Activated CD4-positive, alpha-beta memory T cell treated with anti-CD3 and anti-CD28 coated beads for 36 hours (primary cell): ENCODE measurements at regions not wholly inside any gene's neighbourhood (a gene's known extent, or its start where the extent isn't known, plus 50 kb on each side); places are given as distances from the start of the nearest gene placed in this dataset.
"Not testable (repeated sequence)": the region's sequence is repeated elsewhere in the genome, so short reads cannot be mapped to it uniquely, and the experiment has no call there.

Experiments
- CTCF ChIA-PET: fragments of 350-600 bp; sonication (Branson Sonifier 250); formaldehyde crosslinking; loops from one replicate; lab custom pipeline; 2021; ENCODE audit warnings: antibody characterized with exemption, inconsistent platforms; lab: Charles Lee
- POLR2A ChIA-PET: fragments of 350-600 bp; sonication (Branson Sonifier 250); formaldehyde crosslinking; loops from one replicate; lab custom pipeline; 2021; ENCODE audit warnings: antibody characterized with exemption; lab: Charles Lee
- DNase-seq: peaks from one replicate; pipeline ENCODE4 v3.0.0-alpha.2; 2020
- H3K27ac Mint-ChIP-seq: one replicate; pipeline ENCODE4 v1.8.0; 2021; ENCODE audit warnings: mixed read lengths
- H3K27me3 Mint-ChIP-seq: one replicate; pipeline ENCODE4 v1.8.0; 2021; ENCODE audit warnings: mixed read lengths
- H3K36me3 Mint-ChIP-seq: one replicate; pipeline ENCODE4 v1.8.0; 2021; ENCODE audit warnings: mixed read lengths
- H3K4me1 Mint-ChIP-seq: one replicate; pipeline ENCODE4 v1.8.0; 2021; ENCODE audit warnings: low read depth, mixed read lengths
- H3K4me3 Mint-ChIP-seq: one replicate; pipeline ENCODE4 v1.8.0; 2021; ENCODE audit warnings: mild to moderate bottlenecking, mixed read lengths
- H3K9me3 Mint-ChIP-seq: one replicate; pipeline ENCODE4 v1.8.0; 2021; ENCODE audit warnings: mixed read lengths
- intact Hi-C: fragments of 100-400 bp; cut with micrococcal nuclease; formaldehyde crosslinking; loops from one replicate; pipeline ENCODE4 v1.15.1; 2023

DNA sequence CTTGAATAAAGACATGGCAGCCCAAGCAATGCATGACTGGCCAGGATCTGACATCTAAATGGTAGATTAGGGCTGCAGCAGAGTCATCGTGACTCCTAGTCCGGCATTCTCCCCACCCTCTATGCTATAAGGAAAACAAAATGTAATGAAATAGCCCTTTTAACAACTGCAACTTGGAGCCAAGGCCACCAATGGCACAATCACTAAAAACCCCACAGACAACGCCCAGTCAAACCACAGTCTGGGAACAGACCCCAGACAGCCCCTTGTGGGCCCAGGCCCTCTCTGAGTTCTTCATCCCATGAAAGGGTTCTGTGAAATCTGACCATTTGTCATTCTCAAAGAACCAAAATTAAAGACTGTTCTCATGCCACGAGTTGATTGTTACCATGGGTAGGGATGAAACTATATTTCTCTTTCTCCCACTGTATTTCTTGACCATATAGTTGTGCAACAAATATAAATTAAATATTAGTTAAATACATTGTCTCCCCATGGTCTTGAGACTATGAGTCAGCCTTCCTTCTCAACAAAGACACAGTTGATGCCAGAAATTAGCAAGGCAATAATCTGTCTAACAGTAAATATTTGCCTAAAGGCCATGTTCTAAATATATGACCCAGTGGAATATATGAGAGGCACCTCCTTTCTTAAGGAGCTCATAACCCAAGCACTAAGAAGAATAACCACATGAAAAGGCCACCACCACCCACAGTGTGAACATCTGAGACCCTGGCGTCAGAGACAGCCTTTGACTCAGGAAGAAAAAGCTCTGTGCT lies 85.6 kb upstream of the SSTR4 start:
- Mint-ChIP-seq H3K36me3 (no peaks in the 10 kb centered on the region), H3K4me1 (no peaks in the 10 kb centered on the region), H3K4me3 (no peak overlapping the region), H3K9me3 (no peaks in the 10 kb centered on the region), H3K27me3 (peaks cover 1% of the 10 kb centered on the region), H3K27ac (no peak overlapping the region)
- ChIA-PET POLR2A (no interaction called here), CTCF (no interaction called here)
- intact Hi-C loops = no loop called here
- DNase-seq = no peak

DNA sequence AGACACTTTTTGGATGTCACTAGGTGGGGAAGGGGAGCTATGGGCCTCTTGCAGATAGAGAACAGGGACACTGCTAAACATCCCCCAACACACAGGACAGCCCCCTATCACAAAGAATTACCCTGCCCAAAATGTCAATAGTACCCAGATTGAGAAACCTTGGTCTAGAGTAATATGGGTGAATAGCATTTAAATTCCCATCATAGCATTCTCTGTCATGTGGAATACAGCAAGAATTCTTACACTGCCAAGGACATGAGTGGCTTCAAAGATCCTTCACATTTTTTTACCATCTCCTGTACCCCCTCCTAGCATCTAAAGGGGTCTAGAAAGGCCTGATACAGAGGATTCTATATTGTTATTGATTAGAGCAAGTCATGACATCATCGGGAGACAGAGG lies 83.1 kb upstream of the SSTR4 start:
- CTCF ChIA-PET = no interaction called here
- no peak overlapping the region for H3K27ac Mint-ChIP-seq
- no peak overlapping the region for H3K4me3 Mint-ChIP-seq
- no peaks in the 10 kb centered on the region for H3K27me3 Mint-ChIP-seq
- no peaks in the 10 kb centered on the region for H3K9me3 Mint-ChIP-seq
- intact Hi-C loops = no loop called here
- POLR2A ChIA-PET = no interaction called here
- H3K36me3 Mint-ChIP-seq = no peaks in the 10 kb centered on the region
- no peak for DNase-seq
- no peaks in the 10 kb centered on the region for H3K4me1 Mint-ChIP-seq

DNA sequence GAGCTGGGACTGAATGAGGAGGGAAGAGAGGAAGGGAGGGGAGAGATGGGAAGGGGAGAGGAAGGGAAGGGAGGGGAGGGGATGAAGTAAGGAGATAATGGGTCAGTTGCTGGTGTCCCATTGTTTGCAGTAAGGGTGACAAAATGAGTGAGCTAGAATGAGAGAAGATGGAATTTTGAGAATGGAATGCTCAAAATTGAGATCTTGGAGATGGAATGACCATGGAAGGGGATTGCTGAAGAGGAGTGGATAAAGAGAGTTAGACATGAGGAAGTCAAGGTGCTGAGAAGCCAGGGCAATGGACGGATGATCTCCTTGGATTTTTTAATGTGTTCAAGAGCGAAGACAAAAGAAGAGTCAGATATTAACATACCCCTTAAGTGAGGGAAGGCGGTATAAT lies 80.5 kb upstream of the SSTR4 start:
- no peaks in the 10 kb centered on the region for H3K9me3 Mint-ChIP-seq
- H3K4me3 Mint-ChIP-seq = no peak overlapping the region
- H3K27me3 Mint-ChIP-seq = no peaks in the 10 kb centered on the region
- no peaks in the 10 kb centered on the region for H3K36me3 Mint-ChIP-seq
- DNase-seq = no peak
- CTCF ChIA-PET = no interaction called here
- POLR2A ChIA-PET = no interaction called here
- intact Hi-C loops = no loop called here
- no peaks in the 10 kb centered on the region for H3K4me1 Mint-ChIP-seq
- no peak overlapping the region for H3K27ac Mint-ChIP-seq

DNA sequence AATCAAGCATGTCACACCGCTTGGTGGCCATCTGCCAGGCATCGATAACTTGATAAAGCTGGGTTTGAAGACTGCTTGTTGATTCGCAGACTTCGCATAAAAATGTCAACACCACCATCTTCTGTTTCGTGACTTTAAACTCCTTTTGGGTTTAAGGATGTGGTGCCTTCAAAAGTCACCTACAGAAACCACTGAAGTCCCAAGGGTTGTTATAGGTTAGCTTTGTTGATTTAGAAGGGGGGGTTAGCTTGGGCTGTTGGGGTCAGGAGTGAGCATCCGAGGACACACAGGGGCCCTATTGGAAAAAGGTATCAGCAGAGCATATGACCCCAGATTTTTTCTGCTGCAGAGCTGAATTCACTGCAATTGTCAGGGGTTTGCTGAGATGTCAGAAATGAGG lies 76.7 kb upstream of the SSTR4 start:
- Mint-ChIP-seq H3K4me1 (no peaks in the 10 kb centered on the region), H3K36me3 (no peaks in the 10 kb centered on the region), H3K4me3 (no peak overlapping the region), H3K27me3 (no peaks in the 10 kb centered on the region), H3K27ac (no peak overlapping the region), H3K9me3 (no peaks in the 10 kb centered on the region)
- CTCF ChIA-PET = no interaction called here
- intact Hi-C loops = no loop called here
- DNase-seq = no peak
- POLR2A ChIA-PET = no interaction called here

DNA sequence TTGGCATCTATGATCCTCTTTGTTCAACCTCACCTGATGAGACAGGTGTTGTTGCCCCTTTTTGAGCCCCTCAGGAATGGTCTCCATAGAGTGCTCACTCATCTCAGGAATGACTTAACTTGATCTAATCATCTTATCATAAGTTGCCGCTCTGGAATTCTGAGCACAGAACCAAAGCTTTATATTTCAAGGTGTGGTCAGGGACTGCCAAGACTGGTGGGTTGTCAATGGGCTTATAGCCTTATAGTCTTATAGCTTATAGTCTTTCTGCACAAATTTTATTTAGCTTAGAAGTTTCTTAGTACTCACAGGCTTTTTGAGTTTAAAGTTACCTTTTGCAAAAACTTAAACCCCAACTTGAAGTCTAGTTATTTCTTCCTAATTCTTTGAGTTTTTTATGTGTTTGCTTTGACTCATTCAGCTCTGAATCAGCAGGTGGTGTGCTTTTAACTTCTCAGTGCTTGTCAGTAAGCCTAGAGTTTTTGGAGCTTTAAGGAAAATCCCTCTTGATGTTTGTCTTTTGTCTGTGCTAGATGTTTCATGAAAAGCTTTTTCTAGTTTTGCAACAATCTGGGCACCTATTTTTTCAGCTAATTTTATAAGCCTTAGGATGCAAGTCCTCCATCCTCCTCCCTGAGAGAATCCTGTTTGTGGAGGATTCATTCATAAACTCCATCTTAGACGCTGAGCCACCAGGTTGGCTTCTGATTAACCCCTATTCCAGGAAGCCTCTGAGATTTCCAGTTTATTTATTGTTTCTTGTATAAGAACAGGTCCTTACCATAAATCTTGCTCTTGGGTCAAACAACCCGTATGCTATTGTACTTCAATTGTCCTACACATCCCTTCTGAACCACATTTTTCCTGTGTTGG lies 72.3 kb upstream of the SSTR4 start:
- intact Hi-C loops = no loop called here
- H3K4me3 Mint-ChIP-seq = no peak overlapping the region
- H3K9me3 Mint-ChIP-seq = no peaks in the 10 kb centered on the region
- no peaks in the 10 kb centered on the region for H3K4me1 Mint-ChIP-seq
- DNase-seq = no peak
- no peaks in the 10 kb centered on the region for H3K36me3 Mint-ChIP-seq
- ChIA-PET POLR2A (no interaction called here), CTCF (no interaction called here)
- peaks cover 4% of the 10 kb centered on the region for H3K27me3 Mint-ChIP-seq
- H3K27ac Mint-ChIP-seq = no peak overlapping the region

DNA sequence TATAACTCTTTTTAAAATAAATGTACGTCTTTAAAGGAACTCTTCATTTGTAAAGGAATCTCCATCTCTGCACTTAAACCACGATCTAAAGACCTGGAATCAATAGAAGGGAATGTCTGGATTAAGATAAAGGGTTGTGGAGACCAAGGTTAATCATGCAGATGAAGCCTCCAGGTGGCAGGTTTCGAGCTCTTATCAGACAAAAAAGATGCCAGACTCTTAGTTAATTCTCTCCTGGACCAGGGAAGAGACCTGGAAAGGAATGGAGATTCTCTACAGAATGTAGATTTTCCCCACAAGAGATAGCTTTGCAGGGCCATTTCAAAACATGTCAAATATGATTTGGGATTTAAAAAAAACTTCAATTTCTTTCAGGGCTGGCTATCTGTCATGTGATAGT lies 71.5 kb upstream of the SSTR4 start:
- Mint-ChIP-seq H3K4me3 (no peak overlapping the region), H3K27me3 (peaks cover 4% of the 10 kb centered on the region), H3K9me3 (no peaks in the 10 kb centered on the region), H3K4me1 (no peaks in the 10 kb centered on the region), H3K36me3 (no peaks in the 10 kb centered on the region), H3K27ac (no peak overlapping the region)
- intact Hi-C loops = no loop called here
- ChIA-PET CTCF (no interaction called here), POLR2A (no interaction called here)
- DNase-seq = no peak

DNA sequence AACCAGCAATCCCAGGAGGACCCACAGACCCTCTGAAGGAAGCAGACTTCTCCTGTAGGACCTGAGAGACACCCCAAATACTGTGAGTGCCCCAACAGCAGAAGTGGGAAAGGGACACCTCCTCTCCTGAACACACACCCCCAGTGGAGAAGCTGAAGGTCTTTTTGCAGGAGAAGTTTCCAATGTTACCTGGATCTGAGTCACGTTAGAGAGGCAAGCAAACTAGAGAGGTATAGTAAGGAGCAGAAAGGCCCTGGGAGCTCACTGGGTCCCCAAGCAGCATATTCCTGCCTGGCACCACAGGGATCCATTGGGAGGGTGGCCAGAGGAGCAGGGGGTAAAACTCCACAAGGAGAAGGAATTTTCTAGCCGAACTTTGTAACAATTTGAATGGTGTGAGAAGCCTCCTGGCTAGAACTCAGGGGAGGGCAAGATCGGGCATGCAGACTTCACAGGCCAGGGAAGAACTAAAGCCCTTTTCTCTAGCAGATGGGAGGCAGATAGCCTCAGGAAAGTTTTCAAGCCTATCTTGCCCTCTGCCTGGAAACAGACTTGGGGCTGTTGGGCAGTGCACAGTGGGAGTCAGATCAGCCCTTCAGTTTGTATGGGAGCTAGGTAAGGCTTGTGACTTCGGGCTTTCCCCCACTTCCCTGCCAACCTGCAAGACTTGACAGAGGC lies 68.2 kb upstream of the SSTR4 start:
- intact Hi-C loops = no loop called here
- ChIA-PET CTCF (no interaction called here), POLR2A (no interaction called here)
- H3K36me3 Mint-ChIP-seq = no peaks in the 10 kb centered on the region
- no peaks in the 10 kb centered on the region for H3K9me3 Mint-ChIP-seq
- peaks cover 4% of the 10 kb centered on the region for H3K27me3 Mint-ChIP-seq
- H3K27ac Mint-ChIP-seq = no peak overlapping the region
- no peak for DNase-seq
- H3K4me3 Mint-ChIP-seq = no peak overlapping the region
- H3K4me1 Mint-ChIP-seq = no peaks in the 10 kb centered on the region

DNA sequence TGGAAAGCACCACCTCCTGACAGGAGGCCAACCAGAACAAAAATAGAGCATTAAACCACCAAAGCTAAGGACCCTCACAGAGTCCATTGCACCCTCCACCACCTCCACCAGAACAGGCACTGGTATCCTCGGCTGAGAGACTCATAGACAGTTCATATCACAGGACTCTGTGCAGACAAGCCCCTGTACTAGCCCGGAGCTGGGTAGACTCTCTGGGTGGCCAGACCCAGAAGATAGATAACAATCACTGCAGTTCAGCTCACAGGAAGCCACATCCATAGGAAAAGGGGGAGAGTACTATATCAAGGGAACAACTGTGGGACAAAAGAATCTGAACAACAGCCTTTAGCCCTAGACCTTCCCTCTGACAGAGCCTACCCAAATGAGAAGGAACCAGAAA lies 67.4 kb upstream of the SSTR4 start:
- H3K4me1 Mint-ChIP-seq, H3K27ac Mint-ChIP-seq, H3K36me3 Mint-ChIP-seq, H3K27me3 Mint-ChIP-seq, DNase-seq, CTCF ChIA-PET, intact Hi-C loops, H3K9me3 Mint-ChIP-seq, H3K4me3 Mint-ChIP-seq, POLR2A ChIA-PET: not testable (repeated sequence)

DNA sequence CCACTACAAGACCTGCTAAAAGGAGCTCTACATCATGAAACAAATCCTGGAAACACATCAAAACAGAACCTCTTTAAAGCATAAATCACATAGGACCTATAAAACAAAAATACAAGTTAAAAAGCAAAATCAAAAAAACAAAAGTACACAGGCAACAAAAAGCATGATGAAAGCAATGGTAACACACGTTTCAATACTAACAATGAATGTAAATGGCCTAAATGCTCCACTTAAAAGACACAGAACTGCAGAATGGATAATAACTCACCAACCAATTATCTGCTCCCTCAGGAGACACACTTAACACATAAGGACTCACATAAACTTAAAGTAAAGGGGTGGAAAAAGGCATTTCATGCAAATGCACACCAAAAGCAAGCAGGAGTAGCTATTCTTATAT lies 66.1 kb upstream of the SSTR4 start:
- intact Hi-C loops = not testable (repeated sequence)

DNA sequence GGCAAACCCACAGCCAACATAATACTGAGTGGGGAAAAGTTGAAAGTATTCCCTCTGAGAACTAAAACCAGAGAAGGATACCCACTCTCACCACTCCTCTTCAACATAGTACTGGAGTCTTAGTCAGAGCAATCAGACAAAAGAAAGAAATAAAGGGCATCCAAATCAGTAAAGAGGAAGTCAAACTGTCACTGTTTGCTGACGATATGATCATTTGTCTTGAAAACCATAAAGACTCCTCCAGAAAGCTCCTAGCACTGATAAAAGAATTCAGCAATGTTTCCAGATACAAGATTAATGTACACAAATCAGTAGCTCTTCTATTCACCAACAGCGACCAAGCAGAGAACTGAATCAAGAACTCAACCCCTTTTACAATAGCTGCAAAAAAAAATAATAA lies 64.0 kb upstream of the SSTR4 start:
- POLR2A ChIA-PET, H3K4me1 Mint-ChIP-seq, CTCF ChIA-PET, intact Hi-C loops, H3K36me3 Mint-ChIP-seq, H3K27ac Mint-ChIP-seq, DNase-seq, H3K27me3 Mint-ChIP-seq, H3K9me3 Mint-ChIP-seq, H3K4me3 Mint-ChIP-seq: not testable (repeated sequence)

More for the DNA sequence above, 66.1 kb upstream of the SSTR4 start:
- POLR2A ChIA-PET, H3K27me3 Mint-ChIP-seq, DNase-seq, H3K4me1 Mint-ChIP-seq, H3K9me3 Mint-ChIP-seq, H3K4me3 Mint-ChIP-seq, H3K36me3 Mint-ChIP-seq, CTCF ChIA-PET, H3K27ac Mint-ChIP-seq: not testable (repeated sequence)

DNA sequence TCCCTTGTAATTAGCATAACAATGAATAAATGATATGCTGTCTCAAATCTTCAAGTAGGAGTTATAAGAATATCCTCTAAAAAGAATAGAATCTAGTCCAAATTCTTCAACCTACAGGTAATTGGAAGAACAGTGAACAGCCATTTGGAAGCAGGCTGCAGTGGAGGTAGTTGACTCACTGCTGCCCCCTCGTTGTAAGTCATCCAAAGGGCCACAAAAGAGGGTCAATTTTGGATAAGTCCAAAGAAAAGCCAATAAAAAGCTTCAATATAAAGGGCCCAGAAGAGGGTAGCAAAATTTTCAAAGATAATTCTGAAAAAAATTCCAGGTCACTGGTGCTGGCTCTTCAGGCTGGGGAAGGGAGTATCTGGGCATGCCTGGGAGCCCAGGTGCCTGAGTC lies 60.8 kb upstream of the SSTR4 start:
- DNase-seq = no peak
- intact Hi-C loops = no loop called here
- no peaks in the 10 kb centered on the region for H3K4me1 Mint-ChIP-seq
- H3K36me3 Mint-ChIP-seq = no peaks in the 10 kb centered on the region
- no peak overlapping the region for H3K4me3 Mint-ChIP-seq
- CTCF ChIA-PET = no interaction called here
- peaks cover 3% of the 10 kb centered on the region for H3K9me3 Mint-ChIP-seq
- no peak overlapping the region for H3K27ac Mint-ChIP-seq
- no peaks in the 10 kb centered on the region for H3K27me3 Mint-ChIP-seq
- POLR2A ChIA-PET = no interaction called here

DNA sequence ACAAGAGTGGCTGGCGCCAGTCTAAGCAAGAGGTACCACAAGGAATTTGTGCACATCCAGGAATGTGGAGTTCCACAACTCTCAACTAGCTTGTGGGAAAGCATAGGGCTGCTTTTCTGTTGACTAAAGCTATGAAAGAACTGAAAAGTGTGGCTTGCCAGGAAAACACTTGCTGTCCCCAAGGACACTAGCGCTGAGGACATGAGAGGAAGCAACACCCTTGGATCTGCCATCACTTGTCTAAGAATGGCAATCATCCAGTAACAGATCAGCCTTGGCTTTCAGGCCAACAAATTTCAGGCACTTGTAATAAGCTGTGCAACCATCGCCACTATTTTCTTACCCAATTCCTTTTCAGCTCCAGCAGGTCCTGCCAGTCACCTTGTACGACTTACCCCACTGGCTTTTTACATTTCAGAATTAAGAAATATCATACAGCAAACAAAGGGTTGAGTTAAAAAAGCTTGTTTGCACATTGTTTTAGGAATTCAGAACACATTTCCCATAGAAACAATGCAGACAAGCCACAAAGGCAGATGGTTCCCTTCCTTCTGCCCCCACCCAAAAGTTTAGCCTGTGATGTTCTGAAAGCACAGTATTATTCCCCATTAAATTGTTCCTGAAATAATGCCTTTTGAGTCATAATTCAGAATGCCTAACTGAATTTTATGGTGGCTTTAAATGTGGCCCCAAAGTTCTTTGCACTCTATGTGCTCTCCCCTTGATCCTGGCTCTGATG lies 57.9 kb upstream of the SSTR4 start:
- H3K36me3 Mint-ChIP-seq = no peaks in the 10 kb centered on the region
- H3K27ac Mint-ChIP-seq = no peak overlapping the region
- no peak overlapping the region for H3K4me3 Mint-ChIP-seq
- intact Hi-C loops = no loop called here
- POLR2A ChIA-PET = no interaction called here
- no peaks in the 10 kb centered on the region for H3K4me1 Mint-ChIP-seq
- H3K27me3 Mint-ChIP-seq = no peaks in the 10 kb centered on the region
- no peak for DNase-seq
- CTCF ChIA-PET = no interaction called here
- H3K9me3 Mint-ChIP-seq = peaks cover 10% of the 10 kb centered on the region
